HUES48 (cell line): ENCODE measurements at regions not wholly inside any gene's neighbourhood (a gene's known extent, or its start where the extent isn't known, plus 50 kb on each side); places are given as distances from the start of the nearest gene placed in this dataset.

Source experiments
- H3K27ac ChIP-seq: one replicate; pipeline ENCODE4 v1.7.0; 2013; ENCODE audit warnings: low read depth, low read length, inconsistent platforms
- H3K27me3 ChIP-seq: 2 replicates; pipeline ENCODE4 v1.6.1; 2013; ENCODE audit warnings: mild to moderate bottlenecking, low read length; ENCODE audit not compliant: control insufficient read depth, insufficient read depth
- H3K36me3 ChIP-seq: 2 replicates; pipeline ENCODE4 v1.6.1; 2013; ENCODE audit warnings: low read length; ENCODE audit not compliant: control insufficient read depth, insufficient read depth
- H3K4me1 ChIP-seq: 2 replicates; pipeline ENCODE4 v1.6.1; 2013; ENCODE audit warnings: mild to moderate bottlenecking, low read length; ENCODE audit not compliant: control insufficient read depth, insufficient read depth
- H3K4me3 ChIP-seq: 2 replicates; pipeline ENCODE4 v1.5.1; 2013; ENCODE audit warnings: mild to moderate bottlenecking, low read depth, low read length
- H3K9ac ChIP-seq: 2 replicates; pipeline ENCODE4 v1.6.1; 2013; ENCODE audit warnings: mild to moderate bottlenecking, low read depth, low read length, moderate library complexity
- H3K9me3 ChIP-seq: 2 replicates; pipeline ENCODE4 v1.6.1; 2013; ENCODE audit warnings: low read length; ENCODE audit not compliant: control insufficient read depth, insufficient read depth

DNA sequence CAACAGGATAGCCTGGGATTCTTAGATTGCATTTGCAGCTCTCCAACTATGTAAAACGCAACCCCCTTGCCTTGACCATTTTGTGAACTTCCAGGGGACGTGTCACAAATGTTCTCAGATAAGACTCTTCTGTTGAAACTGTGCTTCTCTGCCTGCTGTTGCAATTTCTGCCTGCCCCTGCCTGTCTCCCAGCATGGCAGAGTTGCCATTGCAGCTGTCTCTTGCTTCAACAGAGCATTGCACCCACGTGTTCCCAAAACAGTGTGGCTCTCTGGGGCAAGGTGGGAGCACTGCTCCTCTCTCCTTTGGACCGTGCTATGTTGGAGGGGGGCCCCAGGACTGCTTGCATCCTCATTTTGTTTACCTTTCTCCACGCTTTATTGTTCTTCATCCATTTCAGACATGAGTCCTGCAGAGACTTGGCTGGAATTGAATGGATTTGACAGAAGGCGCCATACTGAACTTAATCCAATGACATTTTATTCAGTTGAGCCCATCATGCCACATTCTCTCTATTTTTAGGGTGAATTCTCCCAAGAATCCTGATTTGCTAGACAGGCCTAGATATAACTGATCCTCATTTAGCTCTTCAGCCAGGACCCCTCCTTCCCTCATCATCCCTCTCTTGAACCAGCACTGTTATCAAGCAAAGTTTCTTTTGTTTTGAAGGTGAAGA, 90.7 kb downstream of the MAT2B start:
- Histone ChIP-seq H3K27ac (no peak overlapping the region), H3K36me3 (no peaks in the 10 kb centered on the region), H3K9ac (no peak overlapping the region), H3K27me3 (no peaks in the 10 kb centered on the region), H3K9me3 (no peaks in the 10 kb centered on the region), H3K4me1 (no peaks in the 10 kb centered on the region), H3K4me3 (no peak overlapping the region)

DNA sequence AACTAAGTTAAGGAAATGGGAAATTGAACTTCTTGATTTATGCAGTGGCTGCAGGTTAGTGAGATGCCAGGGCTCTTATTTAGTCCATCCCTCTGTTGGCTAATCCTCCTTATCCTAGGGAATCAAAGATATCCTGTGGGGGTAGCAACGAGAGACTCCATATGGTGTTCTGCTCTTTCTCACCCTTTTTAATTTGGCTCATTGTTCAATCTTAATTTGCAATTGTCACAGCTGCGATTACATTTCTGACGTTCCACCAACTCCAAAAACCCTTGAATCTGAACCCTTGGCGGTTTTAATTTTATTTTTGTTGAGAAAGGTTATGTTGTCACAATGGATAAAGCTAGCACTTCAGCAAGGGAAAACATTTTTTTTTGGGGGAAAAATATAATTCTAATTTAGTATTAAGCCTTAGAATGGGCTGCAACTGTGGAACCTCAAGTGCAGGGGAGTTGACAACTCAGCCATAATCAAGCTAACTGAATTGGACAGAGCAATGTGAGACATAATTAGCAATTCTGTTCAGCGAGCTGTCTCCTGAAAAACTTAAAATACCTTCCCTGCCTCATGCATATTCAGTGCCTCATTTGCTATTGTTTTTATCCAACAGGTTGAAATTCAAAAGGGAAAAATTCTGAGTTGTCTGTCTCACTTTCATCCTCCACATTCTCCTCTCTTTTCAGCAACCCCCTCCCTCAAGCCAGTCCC, 91.3 kb downstream of the MAT2B start:
- H3K36me3 ChIP-seq: no peaks in the 10 kb centered on the region
- H3K27me3 ChIP-seq: no peaks in the 10 kb centered on the region
- H3K9me3 ChIP-seq: no peaks in the 10 kb centered on the region
- H3K9ac ChIP-seq: no peak overlapping the region
- H3K4me3 ChIP-seq: no peak overlapping the region
- H3K4me1 ChIP-seq: no peaks in the 10 kb centered on the region
- H3K27ac ChIP-seq: no peak overlapping the region

DNA sequence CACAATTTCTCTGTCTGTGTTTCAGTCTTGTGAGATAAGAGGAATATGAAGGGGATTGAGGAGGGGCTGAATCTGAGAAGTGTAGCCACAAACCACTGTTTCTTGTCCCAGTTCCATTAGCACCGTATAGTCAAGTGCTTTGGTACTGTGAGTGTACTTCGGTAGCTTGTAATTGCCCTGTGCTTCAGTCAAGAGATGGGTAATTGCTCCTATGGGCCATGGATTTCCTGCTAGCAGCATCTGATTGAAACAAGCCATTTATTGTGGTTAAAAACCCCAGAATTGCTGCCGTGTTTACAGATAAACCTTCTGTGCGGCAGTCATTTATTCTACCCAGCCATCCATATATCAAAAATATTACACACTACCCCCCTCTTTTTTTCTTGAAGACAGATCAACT, 98.6 kb downstream of the MAT2B start:
- Histone ChIP-seq H3K4me1 (no peaks in the 10 kb centered on the region), H3K27ac (no peak overlapping the region), H3K36me3 (no peaks in the 10 kb centered on the region), H3K27me3 (no peaks in the 10 kb centered on the region), H3K9ac (no peak overlapping the region), H3K9me3 (no peaks in the 10 kb centered on the region), H3K4me3 (no peak overlapping the region)

DNA sequence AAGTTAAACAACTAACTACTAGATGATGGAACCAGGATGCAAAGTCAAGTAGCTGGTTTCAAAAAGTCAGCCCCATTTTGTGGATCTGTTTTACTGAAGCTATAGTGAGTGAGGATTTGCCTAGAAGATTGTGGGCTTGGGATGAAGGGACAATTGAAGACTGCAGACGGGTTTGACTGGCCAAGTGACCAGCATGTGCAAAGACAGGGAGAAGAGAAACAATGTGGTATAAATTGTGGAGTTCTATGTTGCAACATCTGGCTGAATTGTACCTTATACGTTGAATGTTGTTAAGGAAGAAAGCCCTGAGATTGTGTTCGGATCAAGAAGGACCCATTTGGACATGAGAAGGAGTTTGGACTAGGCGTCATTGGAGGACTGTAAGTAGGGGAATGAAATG, 101.8 kb downstream of the MAT2B start:
- Histone ChIP-seq H3K36me3 (no peaks in the 10 kb centered on the region), H3K4me3 (no peak overlapping the region), H3K9ac (no peak overlapping the region), H3K27ac (no peak overlapping the region), H3K4me1 (no peaks in the 10 kb centered on the region), H3K9me3 (no peaks in the 10 kb centered on the region), H3K27me3 (no peaks in the 10 kb centered on the region)

DNA sequence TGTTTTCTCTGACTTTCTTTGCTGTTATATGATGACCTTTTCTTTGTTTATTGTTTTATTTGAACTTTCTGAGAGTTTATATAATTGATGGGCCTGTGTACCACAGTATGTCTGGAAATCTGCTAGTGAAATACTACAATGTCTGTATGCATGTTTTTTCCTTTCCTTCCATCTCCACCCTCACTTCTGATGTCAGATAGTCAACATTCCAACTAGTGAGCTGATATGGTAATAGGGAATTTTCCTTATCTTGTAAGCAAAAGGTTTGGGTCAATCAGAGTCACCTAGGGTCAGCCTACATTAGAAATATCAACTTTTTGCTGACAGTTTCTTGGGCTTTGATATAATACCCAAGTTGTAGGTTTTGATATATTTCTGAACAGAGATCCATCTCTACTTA, 103.2 kb downstream of the MAT2B start:
- H3K36me3 ChIP-seq: no peaks in the 10 kb centered on the region
- no peak overlapping the region for H3K4me3 ChIP-seq
- H3K27me3 ChIP-seq: no peaks in the 10 kb centered on the region
- no peak overlapping the region for H3K9ac ChIP-seq
- no peaks in the 10 kb centered on the region for H3K4me1 ChIP-seq
- H3K27ac ChIP-seq: no peak overlapping the region
- H3K9me3 ChIP-seq: no peaks in the 10 kb centered on the region

DNA sequence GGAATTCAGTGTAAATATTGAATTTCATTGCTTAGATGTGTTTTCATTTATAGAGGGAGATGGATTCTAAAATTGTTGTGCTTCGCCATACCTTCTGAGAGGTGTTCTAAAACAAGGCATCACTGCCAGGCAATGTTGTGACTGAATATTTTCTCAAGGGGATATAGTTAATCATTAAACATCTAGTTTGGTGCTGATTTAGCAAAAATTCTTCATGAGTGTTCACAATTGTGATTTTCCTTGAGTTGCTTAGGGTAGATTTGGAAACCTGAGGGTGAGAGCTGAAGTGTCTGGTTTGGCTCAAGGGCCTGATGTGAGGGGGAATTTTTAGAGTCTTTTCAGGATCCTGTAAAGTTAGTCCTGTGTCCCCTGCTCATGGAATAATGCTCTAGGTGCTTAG, 104.5 kb downstream of the MAT2B start:
- no peak overlapping the region for H3K9ac ChIP-seq
- no peaks in the 10 kb centered on the region for H3K9me3 ChIP-seq
- no peak overlapping the region for H3K4me3 ChIP-seq
- H3K27me3 ChIP-seq: no peaks in the 10 kb centered on the region
- no peaks in the 10 kb centered on the region for H3K4me1 ChIP-seq
- H3K27ac ChIP-seq: no peak overlapping the region
- no peaks in the 10 kb centered on the region for H3K36me3 ChIP-seq

DNA sequence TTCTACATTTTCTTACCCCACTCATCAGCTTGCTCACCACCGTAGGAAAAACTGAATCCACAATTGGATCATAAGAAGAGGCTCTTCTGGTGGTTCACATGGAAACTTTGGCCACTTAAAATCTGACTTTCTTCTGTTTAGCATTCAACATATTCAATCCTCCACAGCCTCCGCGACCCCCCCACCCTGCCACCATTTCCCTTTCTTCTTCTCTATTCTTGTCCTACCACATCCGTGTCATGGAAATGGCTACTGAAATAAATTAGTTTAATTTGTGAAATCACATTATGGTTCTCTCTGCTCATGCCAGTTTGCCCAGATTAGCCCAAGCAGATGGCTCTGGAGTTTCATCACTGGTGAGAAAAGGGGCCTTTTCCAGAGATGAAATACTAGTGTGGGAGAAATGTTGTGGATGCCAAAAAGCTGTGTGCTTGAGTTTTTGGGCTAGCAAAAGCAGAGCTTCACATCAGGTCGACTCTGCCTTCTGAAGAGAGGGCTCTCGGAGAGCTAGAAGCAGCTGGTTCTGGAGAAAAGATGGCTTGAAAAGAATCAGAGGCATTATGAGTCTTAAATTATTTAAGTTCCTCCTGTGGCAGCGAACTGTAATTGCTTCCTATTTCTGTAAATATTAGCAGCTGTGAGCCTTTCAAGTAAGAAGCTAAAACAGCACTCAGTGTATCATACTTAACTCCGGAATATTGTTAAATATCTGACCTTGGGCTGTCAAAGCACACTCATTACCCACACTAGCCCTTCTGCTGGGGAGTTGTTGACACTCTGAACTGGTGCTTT, 107.1 kb downstream of the MAT2B start:
- no peaks in the 10 kb centered on the region for H3K36me3 ChIP-seq
- no peak overlapping the region for H3K4me3 ChIP-seq
- no peaks in the 10 kb centered on the region for H3K27me3 ChIP-seq
- no peaks in the 10 kb centered on the region for H3K4me1 ChIP-seq
- H3K9ac ChIP-seq: no peak overlapping the region
- H3K27ac ChIP-seq: no peak overlapping the region
- no peaks in the 10 kb centered on the region for H3K9me3 ChIP-seq

DNA sequence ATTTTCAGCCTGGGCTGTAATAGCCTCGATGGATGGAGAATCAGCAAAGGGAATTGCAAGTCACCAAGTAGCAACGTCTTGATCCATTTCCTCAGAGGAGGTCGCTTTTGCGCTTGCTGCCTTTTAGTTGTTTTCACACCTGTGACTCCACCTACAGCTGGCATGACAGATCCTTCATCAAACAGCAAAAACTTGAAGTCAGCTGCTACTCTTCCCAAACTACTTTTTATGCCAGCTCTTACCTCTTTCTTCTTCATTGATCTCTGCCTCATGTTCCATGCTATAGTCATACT, 107.7 kb downstream of the MAT2B start:
- no peaks in the 10 kb centered on the region for H3K9me3 ChIP-seq
- H3K4me3 ChIP-seq: no peak overlapping the region
- no peak overlapping the region for H3K27ac ChIP-seq
- H3K4me1 ChIP-seq: no peaks in the 10 kb centered on the region
- H3K27me3 ChIP-seq: no peaks in the 10 kb centered on the region
- H3K9ac ChIP-seq: no peak overlapping the region
- H3K36me3 ChIP-seq: no peaks in the 10 kb centered on the region

DNA sequence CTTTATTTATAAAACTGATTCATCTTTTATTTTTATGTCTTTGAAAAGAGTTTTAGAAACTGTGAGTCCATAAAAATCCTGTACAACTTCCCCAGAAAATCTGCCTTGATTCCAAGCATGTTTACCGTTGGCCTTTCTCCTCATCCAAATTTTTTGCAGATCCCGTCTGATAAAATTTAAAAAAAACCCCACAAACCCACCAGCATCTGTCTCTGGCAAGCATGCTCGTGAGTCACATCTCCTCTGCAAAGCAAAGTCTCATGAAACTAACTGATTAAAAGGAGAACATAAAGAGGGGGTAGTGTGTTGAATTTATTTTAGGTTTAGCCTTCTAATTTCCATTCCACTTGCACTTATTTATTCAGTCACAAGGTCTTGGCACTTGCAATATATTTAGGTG, 109.4 kb downstream of the MAT2B start:
- Histone ChIP-seq H3K4me3 (no peak overlapping the region), H3K9me3 (no peaks in the 10 kb centered on the region), H3K27me3 (no peaks in the 10 kb centered on the region), H3K9ac (no peak overlapping the region), H3K4me1 (no peaks in the 10 kb centered on the region), H3K36me3 (no peaks in the 10 kb centered on the region), H3K27ac (no peak overlapping the region)

DNA sequence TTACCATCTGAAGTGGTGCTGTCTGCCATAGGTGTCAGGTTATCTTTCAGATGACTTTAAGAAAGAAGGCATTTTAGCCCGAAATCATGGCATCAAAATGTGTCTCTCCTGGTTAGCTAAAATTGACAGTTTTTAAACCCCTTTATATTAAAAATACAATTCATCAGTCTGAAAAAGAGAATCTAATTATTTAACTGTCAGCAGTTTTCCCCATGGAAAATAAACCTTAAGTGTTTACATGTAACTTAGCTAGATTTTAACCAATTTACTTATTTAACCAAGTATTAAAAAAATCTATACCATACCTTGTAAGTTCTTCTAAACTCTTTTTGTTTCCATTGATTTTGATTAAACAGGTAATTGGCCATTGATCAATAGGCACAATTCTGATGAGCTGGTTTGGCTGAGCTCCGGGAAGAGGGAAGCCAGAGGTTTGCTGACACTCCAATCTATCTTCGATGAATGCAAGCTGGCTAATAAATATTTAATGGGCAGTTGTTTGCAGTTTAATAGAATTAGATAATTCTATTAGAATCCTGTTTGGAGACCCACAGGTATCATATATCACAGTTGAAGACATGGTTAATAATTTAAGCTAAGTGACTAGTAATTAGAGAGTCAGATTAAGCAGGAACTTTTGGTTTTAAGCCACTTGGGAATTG, 114.0 kb downstream of the MAT2B start:
- H3K4me3 ChIP-seq: no peak overlapping the region

DNA sequence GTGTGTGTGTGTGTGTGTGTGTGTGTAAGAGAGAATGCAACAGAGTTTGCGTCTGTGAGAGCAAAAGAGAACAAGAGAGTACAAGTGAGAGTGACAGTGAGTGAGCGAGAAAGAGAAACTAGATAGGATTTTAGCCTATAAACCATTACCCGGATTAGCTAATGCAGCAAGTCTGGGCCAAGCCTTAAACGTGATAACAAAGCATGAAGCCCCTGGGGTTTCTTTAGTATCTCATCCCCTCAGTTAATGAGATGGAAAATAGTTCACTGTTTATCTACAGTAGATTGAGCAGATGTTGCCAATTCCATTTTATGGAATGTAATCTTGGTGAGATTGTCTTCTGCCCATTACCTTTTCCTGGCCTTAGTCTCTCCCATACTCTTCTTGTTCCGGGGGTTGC, 114.5 kb downstream of the MAT2B start:
- no peak overlapping the region for H3K4me3 ChIP-seq
- H3K36me3 ChIP-seq: no peaks in the 10 kb centered on the region
- no peak overlapping the region for H3K27ac ChIP-seq
- H3K9me3 ChIP-seq: no peaks in the 10 kb centered on the region
- no peak overlapping the region for H3K9ac ChIP-seq
- no peaks in the 10 kb centered on the region for H3K4me1 ChIP-seq
- no peaks in the 10 kb centered on the region for H3K27me3 ChIP-seq

More for the DNA sequence above, 114.0 kb downstream of the MAT2B start:
- H3K36me3 ChIP-seq: no peaks in the 10 kb centered on the region
- H3K4me1 ChIP-seq: no peaks in the 10 kb centered on the region
- H3K9ac ChIP-seq: no peak overlapping the region
- H3K27ac ChIP-seq: no peak overlapping the region
- no peaks in the 10 kb centered on the region for H3K27me3 ChIP-seq
- H3K9me3 ChIP-seq: no peaks in the 10 kb centered on the region
